ENCODE measurements at regions not wholly inside any gene's neighbourhood (a gene's known extent, or its start where the extent isn't known, plus 50 kb on each side); places are given as distances from the start of the nearest gene placed in this dataset.

GRCh38 chr10:2986391-2986801 is 81.0 kb upstream of the PFKP start:
- Histone ChIP-seq H3K4me2 (ENCODE audit: low read depth, low read length) (no peak overlapping the region), H3K36me3 (ENCODE audit: control insufficient read depth, insufficient read depth, low read length) (no peaks in the 10 kb centered on the region), H3K79me1 (ENCODE audit: low read depth in 1 of 2, low read length in 2 of 2) (no peaks in the 10 kb centered on the region), H3K14ac (replicated peaks; ENCODE audit: low read depth, low read length) (no peak overlapping the region), H3K18ac (ENCODE audit: low read depth, low read length) (no peak overlapping the region; the same call in 1 of the 2 replicates), H3K27me3 (ENCODE audit: control insufficient read depth, insufficient read depth, low read length) (no peaks in the 10 kb centered on the region; the same call in 1 of the 2 replicates), H2BK5ac (ENCODE audit: low read depth, low read length, poor library complexity, severe bottlenecking) (no peak overlapping the region), H2AFZ (replicated peaks; ENCODE audit: low read length, poor library complexity) (peak overlapping the region; percentile 84), H4K5ac (ENCODE audit: low read depth, low read length) (no peak overlapping the region), H2BK120ac (ENCODE audit: low read depth, low read length) (no peak overlapping the region), H4K8ac (ENCODE audit: low read depth in 2 of 2, low read length in 2 of 2) (peak overlapping the region in 1 of 2 experiments; percentile 70; a peak in 1 of 4 replicates), H2AK5ac (ENCODE audit: low read depth, low read length) (no peak overlapping the region), H3K4me3 (ENCODE audit: insufficient read depth, low read depth, low read length) (no peak overlapping the region), H2BK15ac (ENCODE audit: low read depth, low read length) (no peak overlapping the region; the same call in 2 of the 3 replicates), H3K9me3 (ENCODE audit: control insufficient read depth, insufficient read depth, low read length) (peaks cover 11% of the 10 kb centered on the region), H3K4me1 (ENCODE audit: control insufficient read depth, insufficient read depth, low read length) (peaks cover 2% of the 10 kb centered on the region), H2BK20ac (ENCODE audit: low read depth, low read length) (peak overlapping the region; percentile 23; the same call in 1 of the 2 replicates), H3K9me1 (ENCODE audit: insufficient read depth, low read length) (peaks cover 1% of the 10 kb centered on the region), H2AK9ac (replicated peaks; ENCODE audit: low read depth, low read length, poor library complexity) (no peak overlapping the region), H3K23ac (ENCODE audit: low read depth, low read length) (no peak overlapping the region), H3K27ac (ENCODE audit: insufficient read depth, low read length) (no peak overlapping the region), H4K91ac (ENCODE audit: insufficient read depth, low read depth, low read length) (no peak overlapping the region), H3K9ac (ENCODE audit: low read depth, low read length) (no peak overlapping the region), H3K56ac (ENCODE audit: extremely low read depth, insufficient read depth, low read length) (no peak overlapping the region), H4K20me1 (ENCODE audit: insufficient read depth, low read length) (no peaks in the 10 kb centered on the region), H3K4ac (ENCODE audit: low read depth, low read length) (no peak overlapping the region)
- CTCF ChIA-PET, result no interaction called here
- no peak for ATAC-seq (ENCODE audit: low read depth)
- WGBS, 2 experiments (ENCODE audit: extremely low coverage in 2 of 2, insufficient read length in 1 of 2), result no CpG with 5 or more reads among the region's 11 CpGs
- DNase-seq, result no peak
- dilution Hi-C loops (cut with HindIII; ENCODE audit: low sequenced_read_pairs, unreplicated experiment) (no loop called here), intact Hi-C loops (cut with micrococcal nuclease) (no loop called here), in situ Hi-C loops (cut with MboI; ENCODE audit: low sequenced_read_pairs) (no loop called here)
- POLR2A ChIA-PET (ENCODE audit: unreplicated experiment), result no interaction called here
- BruUV-seq (replicated peaks), result no TSS peak
- TF ChIP-seq BHLHE40 (IDR thresholded peaks at IDR 0.05; ENCODE audit: low read depth, low read length) (no peak), RCOR1 (IDR thresholded peaks at IDR 0.05; ENCODE audit: insufficient replicate concordance, low read length) (no peak), MXI1 (IDR thresholded peaks at IDR 0.05; ENCODE audit: borderline replicate concordance, low read depth, low read length) (no peak), CHD1 (IDR thresholded peaks at IDR 0.05; ENCODE audit: low read depth, low read length) (no peak), RAD21 (IDR thresholded peaks at IDR 0.05; ENCODE audit: low read length) (no peak), FOS (IDR thresholded peaks at IDR 0.05; ENCODE audit: low read depth, low read length) (no peak), CEBPB (IDR thresholded peaks at IDR 0.05; ENCODE audit: low read depth, low read length) (no peak), POLR2A (IDR thresholded peaks at IDR 0.05; ENCODE audit: low read depth, low read length) (no peak), MAFK (IDR thresholded peaks at IDR 0.05; ENCODE audit: low read depth, low read length) (no peak), MAZ (IDR thresholded peaks at IDR 0.05; ENCODE audit: borderline replicate concordance, low read depth, low read length) (no peak), NFE2L2 (IDR thresholded peaks at IDR 0.05; ENCODE audit: low read depth, low read length) (no peak), USF2 (IDR thresholded peaks at IDR 0.05; ENCODE audit: low read depth, low read length) (no peak), RFX5 (IDR thresholded peaks at IDR 0.05; ENCODE audit: low read depth, low read length) (no peak), ELK1 (IDR thresholded peaks at IDR 0.05; ENCODE audit: borderline replicate concordance, low read depth, low read length) (no peak), SMC3 (IDR thresholded peaks at IDR 0.05; ENCODE audit: low read depth, low read length) (no peak)
- TF ChIP-seq, protein P1, sequence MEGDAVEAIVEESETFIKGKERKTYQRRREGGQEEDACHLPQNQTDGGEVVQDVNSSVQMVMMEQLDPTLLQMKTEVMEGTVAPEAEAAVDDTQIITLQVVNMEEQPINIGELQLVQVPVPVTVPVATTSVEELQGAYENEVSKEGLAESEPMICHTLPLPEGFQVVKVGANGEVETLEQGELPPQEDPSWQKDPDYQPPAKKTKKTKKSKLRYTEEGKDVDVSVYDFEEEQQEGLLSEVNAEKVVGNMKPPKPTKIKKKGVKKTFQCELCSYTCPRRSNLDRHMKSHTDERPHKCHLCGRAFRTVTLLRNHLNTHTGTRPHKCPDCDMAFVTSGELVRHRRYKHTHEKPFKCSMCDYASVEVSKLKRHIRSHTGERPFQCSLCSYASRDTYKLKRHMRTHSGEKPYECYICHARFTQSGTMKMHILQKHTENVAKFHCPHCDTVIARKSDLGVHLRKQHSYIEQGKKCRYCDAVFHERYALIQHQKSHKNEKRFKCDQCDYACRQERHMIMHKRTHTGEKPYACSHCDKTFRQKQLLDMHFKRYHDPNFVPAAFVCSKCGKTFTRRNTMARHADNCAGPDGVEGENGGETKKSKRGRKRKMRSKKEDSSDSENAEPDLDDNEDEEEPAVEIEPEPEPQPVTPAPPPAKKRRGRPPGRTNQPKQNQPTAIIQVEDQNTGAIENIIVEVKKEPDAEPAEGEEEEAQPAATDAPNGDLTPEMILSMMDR (conservative IDR thresholded peaks at IDR 0.05; ENCODE audit: low read depth, low read length), result no peak
